BJ (cell line): ENCODE measurements at regions not wholly inside any gene's neighbourhood (a gene's known extent, or its start where the extent isn't known, plus 50 kb on each side); places are given as distances from the start of the nearest gene placed in this dataset.

Experiments used
- CTCF ChIA-PET: fragments of 350-600 bp; formaldehyde crosslinking; extraction: SDS; loops from one replicate; lab custom pipeline; 2021; ENCODE audit warnings: antibody characterized with exemption, inconsistent platforms; lab: Yijun Ruan, JAX
- POLR2A ChIA-PET: fragments of 300-600 bp; sonication (Branson Sonifier 250); formaldehyde crosslinking; extraction: SDS; loops from one replicate; lab custom pipeline; 2021; ENCODE audit warnings: antibody characterized with exemption; lab: Charles Lee
- DNase-seq: peaks from one replicate; pipeline ENCODE4 v3.0.0-alpha.2; 2011; ENCODE audit warnings: low read depth
- H3K27me3 ChIP-seq: 2 replicates; pipeline ENCODE4 v1.6.0; 2011; ENCODE audit warnings: low read length; ENCODE audit not compliant: control insufficient read depth, insufficient read depth
- H3K36me3 ChIP-seq: 2 replicates; pipeline ENCODE4 v1.5.1; 2011; ENCODE audit warnings: low read length; ENCODE audit not compliant: control insufficient read depth, insufficient read depth
- H3K4me3 ChIP-seq: 2 replicates; pipeline ENCODE4 v1.5.1; 2011; ENCODE audit warnings: low read depth, mild to moderate bottlenecking, control low read depth, low read length
- TF ChIP-seq, protein P1 (sequence below): IDR thresholded peaks from 2 replicates; pipeline ENCODE4 v1.5.1; 2011; ENCODE audit warnings: low read depth, mild to moderate bottlenecking, control low read depth, inconsistent platforms, low read length, moderate library complexity; ENCODE audit not compliant: insufficient read depth

- TF ChIP-seq, protein P1, sequence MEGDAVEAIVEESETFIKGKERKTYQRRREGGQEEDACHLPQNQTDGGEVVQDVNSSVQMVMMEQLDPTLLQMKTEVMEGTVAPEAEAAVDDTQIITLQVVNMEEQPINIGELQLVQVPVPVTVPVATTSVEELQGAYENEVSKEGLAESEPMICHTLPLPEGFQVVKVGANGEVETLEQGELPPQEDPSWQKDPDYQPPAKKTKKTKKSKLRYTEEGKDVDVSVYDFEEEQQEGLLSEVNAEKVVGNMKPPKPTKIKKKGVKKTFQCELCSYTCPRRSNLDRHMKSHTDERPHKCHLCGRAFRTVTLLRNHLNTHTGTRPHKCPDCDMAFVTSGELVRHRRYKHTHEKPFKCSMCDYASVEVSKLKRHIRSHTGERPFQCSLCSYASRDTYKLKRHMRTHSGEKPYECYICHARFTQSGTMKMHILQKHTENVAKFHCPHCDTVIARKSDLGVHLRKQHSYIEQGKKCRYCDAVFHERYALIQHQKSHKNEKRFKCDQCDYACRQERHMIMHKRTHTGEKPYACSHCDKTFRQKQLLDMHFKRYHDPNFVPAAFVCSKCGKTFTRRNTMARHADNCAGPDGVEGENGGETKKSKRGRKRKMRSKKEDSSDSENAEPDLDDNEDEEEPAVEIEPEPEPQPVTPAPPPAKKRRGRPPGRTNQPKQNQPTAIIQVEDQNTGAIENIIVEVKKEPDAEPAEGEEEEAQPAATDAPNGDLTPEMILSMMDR: no peak
- ChIA-PET POLR2A (interaction anchor here (0.6 to 0.9 kb wide), 4 partner anchors 20 to 304 kb away, joined by 3 to 8 read pairs (median 4); partner anchors contain the start of gene ZFP36L2), CTCF (interaction anchor here (1.2 to 11.8 kb wide), 5 partner anchors 15 to 305 kb away, joined by 3 to 61 read pairs (median 4); no protein-coding TSS in a partner anchor)
- Histone ChIP-seq H3K4me3 (no peak overlapping the region), H3K27me3 (no peaks in the 10 kb centered on the region), H3K36me3 (no peaks in the 10 kb centered on the region)
- DNase-seq: peak; percentile 91
Measured at GRCh38 chr2:42922790-42923579, 130.6 kb upstream of the HAAO start.

GRCh38 chr2:42922293-42922692 lies 129.9 kb upstream of the HAAO start:
- POLR2A ChIA-PET: no interaction called here
- Histone ChIP-seq H3K36me3 (no peaks in the 10 kb centered on the region), H3K27me3 (no peaks in the 10 kb centered on the region), H3K4me3 (no peak overlapping the region)
- no peak for DNase-seq
- CTCF ChIA-PET: interaction anchor here (0.5 to 11.8 kb wide), 4 partner anchors 42 to 216 kb away, joined by 3 to 61 read pairs (median 6); no protein-coding TSS in a partner anchor
- TF ChIP-seq, protein P1: no peak

- CTCF ChIA-PET: interaction anchor here (0.7 to 11.8 kb wide), 5 partner anchors 10 to 92 kb away, joined by 3 to 61 read pairs (median 4); no protein-coding TSS in a partner anchor
- Histone ChIP-seq H3K27me3 (no peaks in the 10 kb centered on the region), H3K4me3 (no peak overlapping the region), H3K36me3 (no peaks in the 10 kb centered on the region)
- DNase-seq: no peak
- TF ChIP-seq, protein P1: no peak
- POLR2A ChIA-PET: no interaction called here
Measured at GRCh38 chr2:42921721-42922120, 129.3 kb upstream of the HAAO start.

DNA sequence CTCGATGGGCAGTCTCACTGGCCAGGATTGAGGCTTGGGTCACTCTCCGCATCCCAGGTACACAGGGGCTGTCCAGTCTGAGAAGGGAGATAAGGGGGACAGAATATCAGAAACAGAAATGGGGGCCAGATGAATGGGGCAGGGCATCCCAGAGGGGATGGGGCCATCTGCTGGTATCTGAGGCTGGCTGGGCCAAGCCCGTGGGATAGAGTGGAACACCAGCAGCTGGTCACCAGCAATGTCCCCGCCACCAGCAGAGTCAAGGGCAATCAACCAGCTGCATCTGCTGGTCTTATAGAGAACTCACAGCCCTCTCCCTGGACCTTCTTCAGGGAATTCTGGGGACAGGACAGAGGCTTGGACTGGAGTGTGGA lies 128.8 kb upstream of the HAAO start:
- no peak overlapping the region for H3K4me3 ChIP-seq

More for the DNA sequence above, 128.8 kb upstream of the HAAO start:
- TF ChIP-seq, protein P1: no peak
- H3K36me3 ChIP-seq: no peaks in the 10 kb centered on the region
- ChIA-PET POLR2A (no interaction called here), CTCF (interaction anchor here (0.5 to 11.8 kb wide), 6 partner anchors 11 to 446 kb away, joined by 3 to 61 read pairs (median 4); no protein-coding TSS in a partner anchor)
- no peaks in the 10 kb centered on the region for H3K27me3 ChIP-seq
- DNase-seq: no peak
